ENCODE measurements at regions not wholly inside any gene's neighbourhood (a gene's known extent, or its start where the extent isn't known, plus 50 kb on each side); places are given as distances from the start of the nearest gene placed in this dataset.

- H3K4me3 ChIP-seq (ENCODE audit: low read depth, low read length), result no peak overlapping the region
- H3K27me3 ChIP-seq (ENCODE audit: control insufficient read depth, insufficient read depth, low read length), result no peaks in the 10 kb centered on the region
- ChIA-PET CTCF (interaction anchor here (0.7 to 1.6 kb wide), 4 partner anchors 12 to 74 kb away, joined by 3 read pairs; no protein-coding TSS in a partner anchor), POLR2A (no interaction called here)
- H3K36me3 ChIP-seq (ENCODE audit: control insufficient read depth, insufficient read depth, low read length), result no peaks in the 10 kb centered on the region
- no peak for TF ChIP-seq CTCF (IDR thresholded peaks at IDR 0.05; ENCODE audit: insufficient read depth, low read depth, low read length)
- DNase-seq (ENCODE audit: low read depth), result no peak
These were observed 64.9 kb downstream of the MCFD2 start for GRCh38 chr2:46850742-46851141.

- CTCF ChIA-PET, result interaction anchor here (0.7 to 1.6 kb wide), 4 partner anchors 13 to 73 kb away, joined by 3 read pairs; no protein-coding TSS in a partner anchor
- DNase-seq (ENCODE audit: low read depth), result no peak
These were observed 65.7 kb downstream of the MCFD2 start for GRCh38 chr2:46849721-46850556.

GRCh38 chr2:46849046-46849715 is 66.4 kb downstream of the MCFD2 start:
- Histone ChIP-seq H3K27me3 (ENCODE audit: control insufficient read depth, insufficient read depth, low read length) (no peaks in the 10 kb centered on the region), H3K4me3 (ENCODE audit: low read depth, low read length) (no peak overlapping the region), H3K36me3 (ENCODE audit: control insufficient read depth, insufficient read depth, low read length) (no peaks in the 10 kb centered on the region)
- DNase-seq (ENCODE audit: low read depth), result no peak
- ChIA-PET CTCF (interaction anchor here (1.0 to 1.8 kb wide), 2 partner anchors 40 to 192 kb away, joined by 3 to 4 read pairs; no protein-coding TSS in a partner anchor), POLR2A (interaction anchor here (0.5 to 2.2 kb wide), 2 partner anchors 9 to 49 kb away, joined by 9 to 10 read pairs; no protein-coding TSS in a partner anchor)
- no peak for TF ChIP-seq CTCF (IDR thresholded peaks at IDR 0.05; ENCODE audit: insufficient read depth, low read depth, low read length)

More at GRCh38 chr2:46849721-46850556, 65.7 kb downstream of the MCFD2 start:
- Histone ChIP-seq H3K36me3 (ENCODE audit: control insufficient read depth, insufficient read depth, low read length) (no peaks in the 10 kb centered on the region), H3K4me3 (ENCODE audit: low read depth, low read length) (no peak overlapping the region), H3K27me3 (ENCODE audit: control insufficient read depth, insufficient read depth, low read length) (no peaks in the 10 kb centered on the region)
- no peak for TF ChIP-seq CTCF (IDR thresholded peaks at IDR 0.05; ENCODE audit: insufficient read depth, low read depth, low read length)
- POLR2A ChIA-PET, result no interaction called here

GRCh38 chr2:46848447-46848846 is 67.2 kb downstream of the MCFD2 start:
- no peak for TF ChIP-seq CTCF (IDR thresholded peaks at IDR 0.05; ENCODE audit: insufficient read depth, low read depth, low read length)
- CTCF ChIA-PET, result interaction anchor here (1.0 to 1.8 kb wide), 4 partner anchors 9 to 191 kb away, joined by 3 to 5 read pairs (median 4); no protein-coding TSS in a partner anchor
- DNase-seq (ENCODE audit: low read depth), result no peak
- POLR2A ChIA-PET, result interaction anchor here (0.5 to 2.2 kb wide), 4 partner anchors 9 to 220 kb away, joined by 3 to 10 read pairs (median 8); no protein-coding TSS in a partner anchor
- H3K36me3 ChIP-seq (ENCODE audit: control insufficient read depth, insufficient read depth, low read length), result no peaks in the 10 kb centered on the region
- no peak overlapping the region for H3K4me3 ChIP-seq (ENCODE audit: low read depth, low read length)
- no peaks in the 10 kb centered on the region for H3K27me3 ChIP-seq (ENCODE audit: control insufficient read depth, insufficient read depth, low read length)
